DND-41 (cell line): ENCODE measurements at regions not wholly inside any gene's neighbourhood (a gene's known extent, or its start where the extent isn't known, plus 50 kb on each side); places are given as distances from the start of the nearest gene placed in this dataset.

Experiments used
- ATAC-seq: fragments of 200-7000 bp; cut with Tn5 transposase; 3 replicates; pipeline ENCODE4 v1.9.1; 2021; ENCODE audit warnings: low read depth; ENCODE audit not compliant: insufficient read depth
- DNase-seq: peaks from one replicate; pipeline ENCODE4 v3.0.0-alpha.2; 2020
- H2AFZ ChIP-seq: 2 replicates; pipeline ENCODE4 v1.6.0; 2012; ENCODE audit warnings: low read depth, low read length
- H3K27ac ChIP-seq: 2 replicates; pipeline ENCODE4 v1.5.1; 2012; ENCODE audit warnings: low read length, inconsistent platforms
- H3K27me3 ChIP-seq: fragments of 200-600 bp; sonication (generic); 2 replicates; pipeline ENCODE4 v1.6.0; 2012; ENCODE audit warnings: low read length, mild to moderate bottlenecking, inconsistent platforms; ENCODE audit not compliant: insufficient read depth, poor library complexity
- H3K36me3 ChIP-seq: 2 replicates; pipeline ENCODE4 v1.5.1; 2012; ENCODE audit warnings: low read length, inconsistent platforms; ENCODE audit not compliant: insufficient read depth
- H3K4me1 ChIP-seq: 2 replicates; pipeline ENCODE4 v1.5.1; 2012; ENCODE audit warnings: mild to moderate bottlenecking, low read length; ENCODE audit not compliant: insufficient read depth
- H3K4me2 ChIP-seq: 2 replicates; pipeline ENCODE4 v1.6.0; 2012; ENCODE audit warnings: mild to moderate bottlenecking, moderate library complexity, low read length, inconsistent platforms; ENCODE audit not compliant: insufficient read depth
- H3K4me3 ChIP-seq, 2 experiments: fragments of 200-600 bp in 1 of 2; shearing (Covaris generic) in 1 of 2; 2 replicates each; pipeline ENCODE4 v1.5.1; 2012 to 2016; ENCODE audit warnings: inconsistent platforms in 2 of 2, low read length in 2 of 2, mild to moderate bottlenecking in 2 of 2, low read depth in 1 of 2, moderate library complexity in 1 of 2
- H3K79me2 ChIP-seq: 2 replicates; pipeline ENCODE4 v1.6.0; 2012; ENCODE audit warnings: low read length, inconsistent platforms; ENCODE audit not compliant: insufficient read depth
- H3K9ac ChIP-seq: 2 replicates; pipeline ENCODE4 v1.6.0; 2012; ENCODE audit warnings: low read depth, mild to moderate bottlenecking, inconsistent platforms, low read length, moderate library complexity
- H3K9me3 ChIP-seq: 2 replicates; pipeline ENCODE4 v1.5.1; 2012; ENCODE audit warnings: low read length, moderate library complexity, mild to moderate bottlenecking, inconsistent platforms; ENCODE audit not compliant: insufficient read depth, severe bottlenecking
- H4K20me1 ChIP-seq: 2 replicates; pipeline ENCODE4 v1.6.0; 2012; ENCODE audit warnings: low read length; ENCODE audit not compliant: insufficient read depth
- EZH2 ChIP-seq: IDR thresholded peaks from 3 replicates; pipeline ENCODE4 v1.6.1; 2012; ENCODE audit warnings: borderline replicate concordance, low read depth, mild to moderate bottlenecking, moderate library complexity, low read length, inconsistent platforms; ENCODE audit not compliant: severe bottlenecking
- TF ChIP-seq, protein P1 (sequence below): IDR thresholded peaks from 2 replicates; pipeline ENCODE4 v1.5.1; 2012; ENCODE audit warnings: borderline replicate concordance, low read length, moderate library complexity, mild to moderate bottlenecking; ENCODE audit not compliant: poor library complexity, severe bottlenecking; ENCODE audit errors: extremely low read depth

DNA sequence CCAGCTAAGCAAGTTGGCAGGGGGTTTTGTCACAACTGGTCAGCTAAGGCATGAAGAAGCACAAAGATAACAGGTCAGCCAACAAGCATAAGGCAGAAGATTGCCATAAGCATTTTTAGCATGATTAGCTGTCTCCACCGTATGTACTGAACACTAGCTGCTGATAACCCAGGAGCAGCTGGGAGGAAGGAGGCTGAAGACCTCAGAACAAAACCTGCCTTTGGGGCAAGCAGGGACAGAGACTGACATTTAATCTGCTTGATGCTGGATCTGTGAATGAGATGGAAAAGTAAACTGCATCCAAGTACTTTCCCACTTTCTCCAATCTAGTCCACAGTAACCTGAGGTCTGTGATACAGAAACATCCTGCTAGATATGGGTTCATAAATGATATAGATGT is 353.0 kb upstream of the MAP3K7 start:
- Histone ChIP-seq H2AFZ (no peak overlapping the region), H3K36me3 (no peaks in the 10 kb centered on the region), H3K9ac (no peak overlapping the region), H4K20me1 (no peaks in the 10 kb centered on the region), H3K4me2 (no peak overlapping the region), H3K27me3 (no peaks in the 10 kb centered on the region), H3K4me3 (no peak overlapping the region), H3K4me1 (no peaks in the 10 kb centered on the region), H3K27ac (no peak overlapping the region), H3K9me3 (no peaks in the 10 kb centered on the region), H3K79me2 (no peaks in the 10 kb centered on the region)
- DNase-seq (no peak), ATAC-seq (no peak)
- no peak for TF ChIP-seq EZH2
- TF ChIP-seq, protein P1, sequence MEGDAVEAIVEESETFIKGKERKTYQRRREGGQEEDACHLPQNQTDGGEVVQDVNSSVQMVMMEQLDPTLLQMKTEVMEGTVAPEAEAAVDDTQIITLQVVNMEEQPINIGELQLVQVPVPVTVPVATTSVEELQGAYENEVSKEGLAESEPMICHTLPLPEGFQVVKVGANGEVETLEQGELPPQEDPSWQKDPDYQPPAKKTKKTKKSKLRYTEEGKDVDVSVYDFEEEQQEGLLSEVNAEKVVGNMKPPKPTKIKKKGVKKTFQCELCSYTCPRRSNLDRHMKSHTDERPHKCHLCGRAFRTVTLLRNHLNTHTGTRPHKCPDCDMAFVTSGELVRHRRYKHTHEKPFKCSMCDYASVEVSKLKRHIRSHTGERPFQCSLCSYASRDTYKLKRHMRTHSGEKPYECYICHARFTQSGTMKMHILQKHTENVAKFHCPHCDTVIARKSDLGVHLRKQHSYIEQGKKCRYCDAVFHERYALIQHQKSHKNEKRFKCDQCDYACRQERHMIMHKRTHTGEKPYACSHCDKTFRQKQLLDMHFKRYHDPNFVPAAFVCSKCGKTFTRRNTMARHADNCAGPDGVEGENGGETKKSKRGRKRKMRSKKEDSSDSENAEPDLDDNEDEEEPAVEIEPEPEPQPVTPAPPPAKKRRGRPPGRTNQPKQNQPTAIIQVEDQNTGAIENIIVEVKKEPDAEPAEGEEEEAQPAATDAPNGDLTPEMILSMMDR, result no peak

DNA sequence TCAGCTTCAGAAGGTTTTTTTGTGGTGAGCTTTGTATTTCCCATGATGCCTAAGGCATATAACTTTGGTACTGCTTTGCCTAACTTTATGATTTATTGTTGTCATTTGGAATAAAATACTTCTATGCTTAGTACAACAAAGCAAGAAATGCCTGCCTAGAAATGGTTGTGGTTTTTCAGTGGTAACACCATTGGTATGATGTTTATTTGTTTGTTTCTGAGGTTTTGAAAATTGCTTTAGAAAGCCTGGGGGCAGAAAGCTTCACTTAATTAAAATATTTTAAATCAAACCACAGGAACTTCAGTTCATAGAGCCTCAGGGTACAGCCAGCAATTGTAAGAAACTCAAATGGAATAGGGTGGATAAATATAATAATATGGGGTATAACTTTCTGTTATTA is 351.2 kb upstream of the MAP3K7 start:
- H3K36me3 ChIP-seq, result no peaks in the 10 kb centered on the region
- no peaks in the 10 kb centered on the region for H4K20me1 ChIP-seq
- H3K4me1 ChIP-seq, result no peaks in the 10 kb centered on the region
- H3K27ac ChIP-seq, result no peak overlapping the region
- H3K4me3 ChIP-seq, result no peak overlapping the region
- H3K79me2 ChIP-seq, result no peaks in the 10 kb centered on the region
- no peak overlapping the region for H3K9ac ChIP-seq
- no peak overlapping the region for H2AFZ ChIP-seq
- H3K4me2 ChIP-seq, result no peak overlapping the region
- TF ChIP-seq, protein P1, result no peak
- no peak for TF ChIP-seq EZH2
- H3K27me3 ChIP-seq, result no peaks in the 10 kb centered on the region
- DNase-seq (no peak), ATAC-seq (no peak)
- no peaks in the 10 kb centered on the region for H3K9me3 ChIP-seq

DNA sequence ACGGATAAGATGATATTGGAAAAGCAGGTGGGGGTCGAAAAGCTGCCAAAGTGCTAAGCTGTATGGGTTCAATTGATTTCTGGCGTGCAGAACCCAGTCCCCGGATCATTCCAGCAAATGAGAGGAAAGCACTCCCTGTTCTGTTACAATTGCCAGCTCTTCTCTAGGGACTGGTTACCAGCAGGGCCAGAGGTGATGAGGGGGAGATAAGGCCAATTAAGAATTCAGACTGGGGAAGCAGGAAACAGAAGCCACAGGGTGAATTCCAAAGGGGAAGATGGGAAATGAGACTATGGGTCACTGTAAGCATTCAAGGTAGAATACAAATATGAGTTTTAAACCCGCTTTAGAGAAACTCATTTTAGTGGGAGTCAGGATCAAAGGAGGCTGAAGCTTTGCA is 349.4 kb upstream of the MAP3K7 start:
- no peaks in the 10 kb centered on the region for H3K27me3 ChIP-seq
- no peaks in the 10 kb centered on the region for H3K79me2 ChIP-seq
- no peak for ATAC-seq
- no peak overlapping the region for H3K4me3 ChIP-seq
- no peaks in the 10 kb centered on the region for H3K36me3 ChIP-seq
- H3K27ac ChIP-seq, result no peak overlapping the region
- no peaks in the 10 kb centered on the region for H3K4me1 ChIP-seq
- H3K9me3 ChIP-seq, result no peaks in the 10 kb centered on the region
- H2AFZ ChIP-seq, result no peak overlapping the region
- no peak overlapping the region for H3K9ac ChIP-seq
- H4K20me1 ChIP-seq, result no peaks in the 10 kb centered on the region
- no peak overlapping the region for H3K4me2 ChIP-seq
- TF ChIP-seq EZH2, result no peak
- TF ChIP-seq, protein P1, result no peak
- DNase-seq, result no peak

DNA sequence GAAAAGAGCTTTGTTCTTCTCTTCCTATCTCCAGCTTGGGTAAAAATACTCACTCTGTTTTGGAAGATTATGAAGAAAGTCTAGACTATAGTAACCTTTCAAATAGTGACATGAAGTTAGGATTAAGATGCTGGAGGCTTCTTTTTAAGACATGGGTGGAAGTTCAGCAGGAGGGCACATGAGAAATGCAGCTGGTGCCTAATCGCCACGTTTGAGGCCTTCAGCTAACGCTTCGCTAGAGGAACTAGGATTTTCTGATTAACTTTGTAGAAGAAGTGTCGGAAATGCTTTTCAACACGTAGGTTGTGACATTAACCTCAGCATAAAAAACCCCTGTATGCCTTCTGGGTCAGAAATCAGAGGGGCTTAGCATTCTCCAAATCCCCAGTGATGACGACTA is 348.1 kb upstream of the MAP3K7 start:
- DNase-seq (no peak), ATAC-seq (no peak)
- H4K20me1 ChIP-seq, result no peaks in the 10 kb centered on the region
- no peak overlapping the region for H3K4me3 ChIP-seq
- no peak for TF ChIP-seq EZH2
- TF ChIP-seq, protein P1, result no peak
- no peak overlapping the region for H3K9ac ChIP-seq
- H3K79me2 ChIP-seq, result no peaks in the 10 kb centered on the region
- H3K27ac ChIP-seq, result no peak overlapping the region
- H3K36me3 ChIP-seq, result no peaks in the 10 kb centered on the region
- H2AFZ ChIP-seq, result no peak overlapping the region
- H3K4me2 ChIP-seq, result no peak overlapping the region
- H3K9me3 ChIP-seq, result no peaks in the 10 kb centered on the region
- H3K27me3 ChIP-seq, result no peaks in the 10 kb centered on the region
- H3K4me1 ChIP-seq, result no peaks in the 10 kb centered on the region
